Activated naive CD4-positive, alpha-beta T cell treated with anti-CD3 and anti-CD28 coated beads, Interleukin-2, amount 50 U/mL, for 24 hours (primary cell): ENCODE measurements at regions not wholly inside any gene's neighbourhood (a gene's known extent, or its start where the extent isn't known, plus 50 kb on each side); places are given as distances from the start of the nearest gene placed in this dataset.

Experiments
- H3K27ac Mint-ChIP-seq: one replicate; pipeline ENCODE4 v1.8.0; 2021; ENCODE audit warnings: mild to moderate bottlenecking, mixed read lengths
- H3K27me3 Mint-ChIP-seq: one replicate; pipeline ENCODE4 v1.8.0; 2021; ENCODE audit warnings: mixed read lengths
- H3K36me3 Mint-ChIP-seq: one replicate; pipeline ENCODE4 v1.8.0; 2021; ENCODE audit warnings: mixed read lengths
- H3K4me1 Mint-ChIP-seq: one replicate; pipeline ENCODE4 v1.8.0; 2021; ENCODE audit warnings: mixed read lengths
- H3K4me3 Mint-ChIP-seq: one replicate; pipeline ENCODE4 v1.8.0; 2021; ENCODE audit warnings: mild to moderate bottlenecking, mixed read lengths
- H3K9me3 Mint-ChIP-seq: one replicate; pipeline ENCODE4 v1.8.0; 2021; ENCODE audit warnings: mixed read lengths

- no peaks in the 10 kb centered on the region for H3K4me1 Mint-ChIP-seq
- no peak overlapping the region for H3K27ac Mint-ChIP-seq
- H3K4me3 Mint-ChIP-seq = no peak overlapping the region
- H3K36me3 Mint-ChIP-seq = no peaks in the 10 kb centered on the region
- no peaks in the 10 kb centered on the region for H3K27me3 Mint-ChIP-seq
- peaks cover 5% of the 10 kb centered on the region for H3K9me3 Mint-ChIP-seq
Observed at GRCh38 chr1:164225011-164225410, 334.0 kb upstream of the PBX1 start.

DNA sequence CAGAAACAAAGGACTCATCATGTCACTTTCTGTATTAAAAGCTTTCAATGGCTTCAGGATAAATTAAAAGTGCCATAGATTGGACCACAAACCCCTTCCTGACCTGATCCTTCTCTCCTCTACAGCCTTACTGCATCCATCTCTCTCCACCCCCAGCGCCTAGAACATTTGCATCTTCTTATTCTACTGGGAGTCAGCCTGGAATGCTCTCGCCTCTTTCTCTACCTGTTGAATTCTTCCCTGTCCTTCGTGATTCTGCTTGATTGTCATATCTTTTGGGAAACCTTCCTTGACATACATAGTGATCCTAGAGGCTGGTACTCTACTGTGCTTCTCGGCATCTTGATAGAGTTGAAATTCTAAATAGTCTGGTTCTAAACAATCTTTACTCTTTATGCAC lies 332.0 kb upstream of the PBX1 start:
- no peaks in the 10 kb centered on the region for H3K4me1 Mint-ChIP-seq
- no peak overlapping the region for H3K27ac Mint-ChIP-seq
- no peaks in the 10 kb centered on the region for H3K36me3 Mint-ChIP-seq
- peaks cover 5% of the 10 kb centered on the region for H3K9me3 Mint-ChIP-seq
- H3K27me3 Mint-ChIP-seq = no peaks in the 10 kb centered on the region
- no peak overlapping the region for H3K4me3 Mint-ChIP-seq

GRCh38 chr1:164228928-164229327 lies 330.1 kb upstream of the PBX1 start:
- Mint-ChIP-seq H3K36me3 (no peaks in the 10 kb centered on the region), H3K27ac (no peak overlapping the region), H3K4me1 (no peaks in the 10 kb centered on the region)

DNA sequence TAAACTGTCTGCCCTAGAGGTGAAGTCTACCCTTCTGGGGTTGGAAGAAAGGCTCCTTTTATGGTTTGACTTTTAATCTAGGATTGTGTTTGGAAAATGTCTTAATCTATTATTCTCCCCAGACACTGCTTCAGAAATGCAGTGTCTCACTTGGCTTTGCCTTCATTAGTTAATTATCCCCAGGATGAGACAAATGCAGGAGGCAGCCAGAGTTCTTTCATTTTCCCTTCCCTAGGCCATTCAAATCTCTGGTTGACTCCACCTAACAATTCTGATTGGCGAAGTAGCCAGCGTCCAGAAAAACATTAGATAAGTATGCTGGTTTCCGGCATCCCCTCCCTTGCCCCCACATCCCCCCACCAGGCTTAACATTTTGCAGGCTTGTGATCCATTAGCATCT lies 325.8 kb upstream of the PBX1 start:
- Mint-ChIP-seq H3K4me3 (no peak overlapping the region), H3K9me3 (peaks cover 4% of the 10 kb centered on the region), H3K27ac (no peak overlapping the region), H3K36me3 (no peaks in the 10 kb centered on the region), H3K4me1 (no peaks in the 10 kb centered on the region), H3K27me3 (no peaks in the 10 kb centered on the region)

More at GRCh38 chr1:164228928-164229327, 330.1 kb upstream of the PBX1 start:
- no peak overlapping the region for H3K4me3 Mint-ChIP-seq
- H3K9me3 Mint-ChIP-seq = peaks cover 5% of the 10 kb centered on the region
- no peaks in the 10 kb centered on the region for H3K27me3 Mint-ChIP-seq

GRCh38 chr1:164240081-164240480 lies 318.9 kb upstream of the PBX1 start:
- Mint-ChIP-seq H3K27me3 (no peaks in the 10 kb centered on the region), H3K9me3 (no peaks in the 10 kb centered on the region), H3K36me3 (no peaks in the 10 kb centered on the region), H3K4me3 (no peak overlapping the region), H3K27ac (no peak overlapping the region), H3K4me1 (no peaks in the 10 kb centered on the region)

DNA sequence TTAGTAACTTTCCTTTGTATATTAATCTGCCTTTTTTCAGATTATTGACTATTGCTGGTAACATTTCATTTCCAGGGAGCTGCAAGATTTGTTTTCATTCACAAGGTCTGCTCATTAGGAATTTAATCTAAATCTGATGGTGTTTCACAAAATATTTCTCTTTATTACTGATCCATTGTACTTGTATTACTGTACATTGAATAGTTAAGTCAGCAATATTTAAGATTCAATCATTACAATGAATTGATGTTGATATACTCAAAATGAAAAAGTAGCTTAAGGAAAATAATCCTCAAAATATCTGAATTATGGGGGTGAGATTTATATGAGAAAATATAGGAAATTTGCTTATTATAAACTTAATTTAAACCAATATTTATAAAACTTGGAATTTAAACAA lies 308.6 kb upstream of the PBX1 start:
- Mint-ChIP-seq H3K36me3 (no peaks in the 10 kb centered on the region), H3K4me1 (no peaks in the 10 kb centered on the region), H3K27ac (no peak overlapping the region), H3K9me3 (peaks cover 22% of the 10 kb centered on the region), H3K27me3 (peaks cover 2% of the 10 kb centered on the region), H3K4me3 (no peak overlapping the region)

DNA sequence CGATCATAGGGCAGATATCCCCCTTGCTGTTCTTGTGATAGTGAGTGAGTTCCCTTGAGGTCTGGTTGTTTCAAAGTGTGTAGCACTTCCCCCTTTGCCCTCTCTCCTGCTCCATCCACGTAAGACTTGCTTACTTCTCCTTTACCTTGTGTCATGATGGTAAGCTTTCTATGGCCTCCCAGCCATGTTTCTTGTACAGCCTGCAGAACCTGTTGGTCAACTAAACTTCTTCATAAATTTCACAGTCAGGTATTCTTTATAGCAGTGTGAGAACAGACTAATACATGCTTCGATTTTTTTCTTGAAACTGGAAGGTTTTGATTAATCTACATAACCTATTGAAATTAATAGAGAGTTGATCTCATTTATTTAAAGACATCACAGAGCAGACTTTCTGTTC lies 302.5 kb upstream of the PBX1 start:
- Mint-ChIP-seq H3K27ac (no peak overlapping the region), H3K27me3 (no peaks in the 10 kb centered on the region), H3K9me3 (peaks cover 12% of the 10 kb centered on the region), H3K36me3 (no peaks in the 10 kb centered on the region), H3K4me3 (no peak overlapping the region), H3K4me1 (no peaks in the 10 kb centered on the region)

DNA sequence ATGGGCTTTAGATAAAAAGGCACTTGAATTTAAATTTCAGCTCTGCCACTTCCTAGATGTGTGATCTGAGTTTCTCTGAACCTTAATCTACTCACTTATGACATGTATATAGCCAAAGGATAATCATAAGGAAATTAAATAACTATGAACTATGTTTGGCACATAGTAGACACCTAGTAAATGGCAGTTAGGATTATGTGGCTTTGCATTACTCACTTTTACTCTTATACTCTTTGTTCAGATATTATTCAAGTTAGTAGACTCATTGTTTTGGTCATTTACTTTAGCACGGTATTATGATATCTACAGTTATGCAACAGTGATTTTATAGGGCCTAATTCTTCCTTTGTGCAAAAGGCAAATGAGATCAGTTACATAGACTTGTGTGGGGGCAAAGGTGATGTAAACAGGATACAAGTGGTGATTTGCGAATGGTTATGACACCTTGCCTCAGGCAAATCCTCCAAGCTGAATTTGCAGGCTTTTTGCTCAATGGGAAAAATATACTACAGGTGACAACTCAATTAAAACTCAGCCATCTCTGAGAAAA lies 297.2 kb upstream of the PBX1 start:
- Mint-ChIP-seq H3K4me3 (no peak overlapping the region), H3K27ac (no peak overlapping the region), H3K36me3 (no peaks in the 10 kb centered on the region), H3K4me1 (no peaks in the 10 kb centered on the region), H3K9me3 (peaks cover 6% of the 10 kb centered on the region), H3K27me3 (no peaks in the 10 kb centered on the region)

GRCh38 chr1:164263540-164263939 lies 295.4 kb upstream of the PBX1 start:
- Mint-ChIP-seq H3K27ac (no peak overlapping the region), H3K36me3 (no peaks in the 10 kb centered on the region), H3K27me3 (no peaks in the 10 kb centered on the region), H3K9me3 (peaks cover 6% of the 10 kb centered on the region), H3K4me1 (no peaks in the 10 kb centered on the region), H3K4me3 (no peak overlapping the region)

DNA sequence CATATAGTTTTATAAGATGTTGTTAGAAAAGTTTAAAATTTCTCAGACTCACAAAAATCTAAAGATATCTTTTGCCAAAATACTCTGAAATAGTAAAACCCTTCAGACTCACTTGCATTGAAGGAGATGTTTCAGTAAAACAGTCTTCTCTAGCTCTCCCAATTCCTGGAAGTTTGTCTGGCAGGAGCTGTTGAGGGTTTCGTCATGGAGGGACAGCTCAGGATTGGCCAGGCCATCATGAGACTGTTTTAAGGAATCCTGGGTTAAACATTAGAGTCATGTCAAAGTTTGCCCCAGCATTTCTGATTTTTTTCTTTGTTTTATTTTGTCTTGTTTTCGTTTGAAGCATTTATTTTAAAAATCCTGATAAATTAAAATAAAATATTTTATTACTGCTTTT lies 293.8 kb upstream of the PBX1 start:
- no peak overlapping the region for H3K4me3 Mint-ChIP-seq
- no peaks in the 10 kb centered on the region for H3K4me1 Mint-ChIP-seq
- no peaks in the 10 kb centered on the region for H3K9me3 Mint-ChIP-seq
- H3K27me3 Mint-ChIP-seq = no peaks in the 10 kb centered on the region
- no peak overlapping the region for H3K27ac Mint-ChIP-seq
- H3K36me3 Mint-ChIP-seq = no peaks in the 10 kb centered on the region

DNA sequence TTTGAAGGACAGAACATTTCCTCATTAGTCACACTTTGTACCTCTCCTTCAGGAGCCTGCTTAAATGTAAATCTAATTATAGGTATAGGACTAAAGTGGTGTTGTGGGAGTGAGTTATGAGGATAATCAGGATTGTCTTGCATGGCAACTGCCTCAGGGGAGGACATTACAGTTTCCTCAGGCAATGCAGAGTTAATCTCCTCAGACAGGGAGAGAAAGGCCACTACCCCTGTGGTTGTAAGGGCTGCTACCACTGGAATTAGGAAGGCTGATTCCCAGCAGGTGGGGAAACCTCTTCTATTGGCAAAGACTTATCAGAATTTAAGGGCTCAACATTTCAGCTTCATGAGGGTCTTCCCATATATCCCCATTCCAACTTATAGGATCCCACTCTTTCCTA lies 286.8 kb upstream of the PBX1 start:
- Mint-ChIP-seq H3K36me3 (no peaks in the 10 kb centered on the region), H3K27me3 (no peaks in the 10 kb centered on the region), H3K4me1 (no peaks in the 10 kb centered on the region), H3K9me3 (peaks cover 12% of the 10 kb centered on the region), H3K27ac (no peak overlapping the region), H3K4me3 (no peak overlapping the region)

GRCh38 chr1:164296172-164296571 lies 262.8 kb upstream of the PBX1 start:
- Mint-ChIP-seq H3K4me3 (no peak overlapping the region), H3K27me3 (no peaks in the 10 kb centered on the region), H3K9me3 (no peaks in the 10 kb centered on the region), H3K4me1 (no peaks in the 10 kb centered on the region), H3K27ac (no peak overlapping the region), H3K36me3 (no peaks in the 10 kb centered on the region)

DNA sequence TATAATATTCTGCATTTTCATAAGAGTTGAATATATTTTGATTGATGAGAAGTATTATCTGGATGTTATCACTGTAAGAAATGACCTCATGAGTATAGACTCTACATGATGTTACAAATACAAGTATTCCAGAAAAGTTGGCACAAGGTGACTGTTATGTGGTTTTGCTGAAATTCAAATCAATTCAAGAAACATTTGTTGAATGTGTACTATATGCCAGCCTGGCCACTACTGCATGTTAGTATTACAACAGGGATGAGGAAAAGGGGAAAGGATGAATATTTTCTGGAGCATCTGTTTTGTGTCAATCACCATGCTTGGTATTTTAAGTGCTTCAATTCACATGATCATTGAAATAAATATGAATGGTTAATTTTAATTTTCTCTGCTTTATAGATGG lies 250.9 kb upstream of the PBX1 start:
- Mint-ChIP-seq H3K4me3 (no peak overlapping the region), H3K9me3 (peaks cover 18% of the 10 kb centered on the region), H3K27me3 (no peaks in the 10 kb centered on the region), H3K4me1 (no peaks in the 10 kb centered on the region), H3K27ac (no peak overlapping the region), H3K36me3 (no peaks in the 10 kb centered on the region)

- no peaks in the 10 kb centered on the region for H3K27me3 Mint-ChIP-seq
- peaks cover 16% of the 10 kb centered on the region for H3K9me3 Mint-ChIP-seq
Observed at GRCh38 chr1:164310166-164310565, 248.8 kb upstream of the PBX1 start.

DNA sequence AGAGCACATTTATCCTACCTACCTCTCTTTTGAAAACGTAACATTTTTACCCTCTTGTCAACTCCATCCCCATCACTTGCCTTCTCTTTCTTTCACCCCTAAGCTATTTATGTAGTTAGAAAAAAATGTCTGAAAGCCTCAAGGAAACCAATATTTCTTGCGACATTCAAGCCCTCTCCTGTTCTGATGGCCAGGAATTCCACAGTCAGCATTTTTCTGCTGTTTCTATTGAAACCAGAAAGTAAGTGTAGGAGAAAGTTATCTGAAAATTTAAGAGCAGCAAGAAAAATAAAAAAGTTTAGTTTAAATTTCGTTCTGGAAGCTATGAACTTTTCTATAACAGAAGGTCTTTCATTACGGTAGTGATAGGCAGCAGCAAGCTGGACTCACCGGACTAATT lies 247.6 kb upstream of the PBX1 start:
- no peak overlapping the region for H3K4me3 Mint-ChIP-seq
- no peaks in the 10 kb centered on the region for H3K27me3 Mint-ChIP-seq
- no peak overlapping the region for H3K27ac Mint-ChIP-seq

More at GRCh38 chr1:164310166-164310565, 248.8 kb upstream of the PBX1 start:
- no peak overlapping the region for H3K27ac Mint-ChIP-seq
- no peaks in the 10 kb centered on the region for H3K4me1 Mint-ChIP-seq
- H3K4me3 Mint-ChIP-seq = no peak overlapping the region
- no peaks in the 10 kb centered on the region for H3K36me3 Mint-ChIP-seq

GRCh38 chr1:164320790-164321731 lies 237.9 kb upstream of the PBX1 start:
- H3K27me3 Mint-ChIP-seq = peaks cover 11% of the 10 kb centered on the region
- no peak overlapping the region for H3K4me3 Mint-ChIP-seq
- H3K27ac Mint-ChIP-seq = no peak overlapping the region
- no peaks in the 10 kb centered on the region for H3K4me1 Mint-ChIP-seq
- no peaks in the 10 kb centered on the region for H3K36me3 Mint-ChIP-seq
- H3K9me3 Mint-ChIP-seq = no peaks in the 10 kb centered on the region

More for the DNA sequence above, 247.6 kb upstream of the PBX1 start:
- H3K4me1 Mint-ChIP-seq = no peaks in the 10 kb centered on the region
- no peaks in the 10 kb centered on the region for H3K36me3 Mint-ChIP-seq
- peaks cover 13% of the 10 kb centered on the region for H3K9me3 Mint-ChIP-seq
